Transverse colon (tissue), 3 donors: ENCODE measurements at regions not wholly inside any gene's neighbourhood (a gene's known extent, or its start where the extent isn't known, plus 50 kb on each side); places are given as distances from the start of the nearest gene placed in this dataset.

ENCODE experiments used
- EP300 ChIP-seq: sonication (generic); formaldehyde crosslinking; IDR thresholded peaks from one replicate; pipeline ENCODE4 v1.6.1; 2017; ENCODE audit warnings: antibody characterized with exemption, low read depth
- TF ChIP-seq, protein P1 (sequence below), 5 experiments: fragments of 200-600 bp in 3 of 5; fragments of 450-650 bp in 2 of 5; sonication (generic) in 3 of 5; IDR thresholded peaks; 1 replicate in 2 of 5; 2 replicates in 3 of 5; pipeline ENCODE4 v1.5.1; 2016 to 2017; ENCODE audit warnings: antibody characterized with exemption in 5 of 5, inconsistent platforms in 3 of 5, mild to moderate bottlenecking in 2 of 5, moderate library complexity in 1 of 5

DNA sequence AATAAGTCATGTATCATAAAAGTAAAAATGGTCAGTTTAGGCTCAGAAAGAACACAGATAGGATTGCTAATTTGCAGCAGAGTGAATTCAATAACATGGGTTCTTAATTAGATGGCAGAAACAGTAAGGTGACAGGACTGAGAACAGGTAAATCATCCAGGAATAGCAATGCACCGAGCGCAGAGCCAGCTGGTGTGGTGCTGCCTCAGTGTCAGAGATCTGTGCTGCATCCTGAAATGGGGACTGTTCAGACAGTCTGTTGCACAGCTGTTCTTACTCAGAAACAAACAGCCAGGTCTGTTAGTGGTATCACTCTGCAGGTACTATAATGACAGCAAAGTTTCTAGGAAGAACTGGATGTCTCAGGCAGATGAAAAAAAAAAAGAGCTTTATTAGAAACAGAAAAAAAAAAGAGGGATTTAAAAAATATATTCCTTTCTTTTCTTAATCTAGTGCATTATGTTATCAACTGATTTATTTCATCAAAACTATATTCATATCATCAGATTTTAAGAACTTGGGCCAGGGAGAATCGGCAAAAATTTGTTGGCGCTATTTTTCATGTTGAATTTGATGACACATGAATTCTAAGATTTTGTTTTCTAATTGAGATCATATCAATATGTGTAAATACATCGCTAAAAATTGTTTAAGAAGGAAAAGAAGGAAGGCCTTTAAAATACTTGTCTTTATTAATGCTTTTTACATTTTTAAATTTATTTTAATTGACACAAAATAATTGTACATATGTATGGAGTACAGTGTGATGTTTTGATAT lies 501.8 kb downstream of the PRKD1 start:
- TF ChIP-seq, protein P1, sequence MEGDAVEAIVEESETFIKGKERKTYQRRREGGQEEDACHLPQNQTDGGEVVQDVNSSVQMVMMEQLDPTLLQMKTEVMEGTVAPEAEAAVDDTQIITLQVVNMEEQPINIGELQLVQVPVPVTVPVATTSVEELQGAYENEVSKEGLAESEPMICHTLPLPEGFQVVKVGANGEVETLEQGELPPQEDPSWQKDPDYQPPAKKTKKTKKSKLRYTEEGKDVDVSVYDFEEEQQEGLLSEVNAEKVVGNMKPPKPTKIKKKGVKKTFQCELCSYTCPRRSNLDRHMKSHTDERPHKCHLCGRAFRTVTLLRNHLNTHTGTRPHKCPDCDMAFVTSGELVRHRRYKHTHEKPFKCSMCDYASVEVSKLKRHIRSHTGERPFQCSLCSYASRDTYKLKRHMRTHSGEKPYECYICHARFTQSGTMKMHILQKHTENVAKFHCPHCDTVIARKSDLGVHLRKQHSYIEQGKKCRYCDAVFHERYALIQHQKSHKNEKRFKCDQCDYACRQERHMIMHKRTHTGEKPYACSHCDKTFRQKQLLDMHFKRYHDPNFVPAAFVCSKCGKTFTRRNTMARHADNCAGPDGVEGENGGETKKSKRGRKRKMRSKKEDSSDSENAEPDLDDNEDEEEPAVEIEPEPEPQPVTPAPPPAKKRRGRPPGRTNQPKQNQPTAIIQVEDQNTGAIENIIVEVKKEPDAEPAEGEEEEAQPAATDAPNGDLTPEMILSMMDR (IDR thresholded peaks at IDR 0.05), result no peak
- TF ChIP-seq EP300, result no peak
